HFFc6 (cell line): ENCODE measurements at regions not wholly inside any gene's neighbourhood (a gene's known extent, or its start where the extent isn't known, plus 50 kb on each side); places are given as distances from the start of the nearest gene placed in this dataset.

Experiments
- DNase-seq: peaks from one replicate; pipeline ENCODE4 v3.0.0-alpha.2; 2018
- H3K27ac Mint-ChIP-seq: 2 replicates; pipeline ENCODE4 v1.8.0; 2020; ENCODE audit warnings: mild to moderate bottlenecking, mixed read lengths
- H3K27me3 Mint-ChIP-seq: 2 replicates; pipeline ENCODE4 v1.8.0; 2021; ENCODE audit warnings: mild to moderate bottlenecking, moderate library complexity, mixed read lengths; ENCODE audit not compliant: insufficient read depth
- H3K36me3 Mint-ChIP-seq: 2 replicates; pipeline ENCODE4 v1.8.0; 2021; ENCODE audit warnings: low read depth, mixed read lengths
- H3K4me1 Mint-ChIP-seq: 2 replicates; pipeline ENCODE4 v1.8.0; 2020; ENCODE audit warnings: low read depth, mixed read lengths
- H3K4me3 Mint-ChIP-seq: 2 replicates; pipeline ENCODE4 v1.8.0; 2020; ENCODE audit warnings: mild to moderate bottlenecking, moderate library complexity, mixed read lengths
- H3K9me3 Mint-ChIP-seq: 2 replicates; pipeline ENCODE4 v1.8.0; 2020; ENCODE audit warnings: mild to moderate bottlenecking, mixed read lengths
- CTCF ChIP-seq: fragments of 200-600 bp; sonication (generic); IDR thresholded peaks from 2 replicates; pipeline ENCODE4 v1.5.0; 2021; ENCODE audit warnings: antibody characterized with exemption, mild to moderate bottlenecking

GRCh38 chr13:57044910-57045309 is 95.8 kb upstream of the PRR20A start:
- H3K4me3 Mint-ChIP-seq: no peak overlapping the region
- DNase-seq: no peak
- no peaks in the 10 kb centered on the region for H3K27me3 Mint-ChIP-seq
- H3K27ac Mint-ChIP-seq: no peak overlapping the region
- H3K9me3 Mint-ChIP-seq: peaks cover 45% of the 10 kb centered on the region
- TF ChIP-seq CTCF: no peak
- H3K4me1 Mint-ChIP-seq: no peaks in the 10 kb centered on the region
- no peaks in the 10 kb centered on the region; the same call in 1 of the 2 replicates for H3K36me3 Mint-ChIP-seq

GRCh38 chr13:57045826-57046546 is 94.7 kb upstream of the PRR20A start:
- Mint-ChIP-seq H3K27me3 (no peaks in the 10 kb centered on the region), H3K27ac (no peak overlapping the region), H3K36me3 (no peaks in the 10 kb centered on the region; the same call in 1 of the 2 replicates), H3K4me3 (no peak overlapping the region), H3K9me3 (peaks cover 56% of the 10 kb centered on the region), H3K4me1 (no peaks in the 10 kb centered on the region)
- DNase-seq: no peak
- no peak for TF ChIP-seq CTCF

GRCh38 chr13:57056601-57057180 is 84.0 kb upstream of the PRR20A start:
- H3K4me3 Mint-ChIP-seq: no peak overlapping the region
- no peak overlapping the region for H3K27ac Mint-ChIP-seq
- H3K4me1 Mint-ChIP-seq: no peaks in the 10 kb centered on the region
- H3K9me3 Mint-ChIP-seq: peaks cover 45% of the 10 kb centered on the region
- DNase-seq: no peak
- H3K36me3 Mint-ChIP-seq: no peaks in the 10 kb centered on the region
- no peak for TF ChIP-seq CTCF
- H3K27me3 Mint-ChIP-seq: no peaks in the 10 kb centered on the region

GRCh38 chr13:57063007-57063406 is 77.7 kb upstream of the PRR20A start:
- Mint-ChIP-seq H3K27ac (no peak overlapping the region), H3K9me3 (peaks cover 41% of the 10 kb centered on the region), H3K4me1 (no peaks in the 10 kb centered on the region), H3K27me3 (no peaks in the 10 kb centered on the region; the same call in 1 of the 2 replicates), H3K36me3 (no peaks in the 10 kb centered on the region), H3K4me3 (no peak overlapping the region)
- TF ChIP-seq CTCF: no peak
- no peak for DNase-seq

- no peaks in the 10 kb centered on the region for H3K27me3 Mint-ChIP-seq
- no peak overlapping the region for H3K27ac Mint-ChIP-seq
- H3K36me3 Mint-ChIP-seq: no peaks in the 10 kb centered on the region
- DNase-seq: no peak
- H3K9me3 Mint-ChIP-seq: no peaks in the 10 kb centered on the region; the same call in none of the 2 replicates
- no peaks in the 10 kb centered on the region for H3K4me1 Mint-ChIP-seq
- no peak for TF ChIP-seq CTCF
- H3K4me3 Mint-ChIP-seq: no peak overlapping the region
Measured at GRCh38 chr13:57073983-57074382, 66.7 kb upstream of the PRR20A start.
